HG03064 (cell line): ENCODE measurements at regions not wholly inside any gene's neighbourhood (a gene's known extent, or its start where the extent isn't known, plus 50 kb on each side); places are given as distances from the start of the nearest gene placed in this dataset.

Source experiments
- ATAC-seq: cut with Tn5 transposase; IDR thresholded peaks from one replicate; pipeline ENCODE4 v1.9.1; 2021; ENCODE audit warnings: low read depth; ENCODE audit not compliant: unreplicated experiment

- ATAC-seq, result no peak
Measured at GRCh38 chr11:92512204-92512569, 287.6 kb downstream of the FAT3 start.

- ATAC-seq, result no peak
Measured at GRCh38 chr11:92523611-92524010, 299.0 kb downstream of the FAT3 start.

GRCh38 chr11:92524542-92524941, 299.9 kb downstream of the FAT3 start:
- no peak for ATAC-seq

GRCh38 chr11:92527467-92527866, 302.8 kb downstream of the FAT3 start:
- no peak for ATAC-seq

- no peak for ATAC-seq
Measured at GRCh38 chr11:92528001-92528400, 303.4 kb downstream of the FAT3 start.

GRCh38 chr11:92531065-92531739, 306.6 kb downstream of the FAT3 start:
- no peak for ATAC-seq

GRCh38 chr11:92533657-92534335, 309.2 kb downstream of the FAT3 start:
- ATAC-seq, result no peak

GRCh38 chr11:92536883-92537282, 312.3 kb downstream of the FAT3 start:
- no peak for ATAC-seq

GRCh38 chr11:92540096-92540495, 315.5 kb downstream of the FAT3 start:
- no peak for ATAC-seq

GRCh38 chr11:92545906-92546471, 321.4 kb downstream of the FAT3 start:
- no peak for ATAC-seq

- no peak for ATAC-seq
Measured at GRCh38 chr11:92546603-92547002, 322.0 kb downstream of the FAT3 start.

GRCh38 chr11:92550411-92550810, 325.8 kb downstream of the FAT3 start:
- ATAC-seq, result no peak

- ATAC-seq, result no peak
Measured at GRCh38 chr11:92550871-92551270, 326.3 kb downstream of the FAT3 start.

GRCh38 chr11:92552942-92553341, 328.3 kb downstream of the FAT3 start:
- no peak for ATAC-seq

- no peak for ATAC-seq
Measured at GRCh38 chr11:92554688-92555087, 330.1 kb downstream of the FAT3 start.

GRCh38 chr11:92556431-92556830, 331.8 kb downstream of the FAT3 start:
- ATAC-seq, result no peak

- ATAC-seq, result no peak
Measured at GRCh38 chr11:92557879-92558278, 333.3 kb downstream of the FAT3 start.

- no peak for ATAC-seq
Measured at GRCh38 chr11:92558323-92558722, 333.7 kb downstream of the FAT3 start.

GRCh38 chr11:92569726-92570125, 345.1 kb downstream of the FAT3 start:
- ATAC-seq, result no peak

GRCh38 chr11:92572559-92572958, 347.9 kb downstream of the FAT3 start:
- ATAC-seq, result no peak

- ATAC-seq, result no peak
Measured at GRCh38 chr11:92576315-92576714, 351.7 kb downstream of the FAT3 start.

- ATAC-seq, result no peak
Measured at GRCh38 chr11:92580908-92581307, 356.3 kb downstream of the FAT3 start.
